ENCODE measurements at regions not wholly inside any gene's neighbourhood (a gene's known extent, or its start where the extent isn't known, plus 50 kb on each side); places are given as distances from the start of the nearest gene placed in this dataset.

DNA sequence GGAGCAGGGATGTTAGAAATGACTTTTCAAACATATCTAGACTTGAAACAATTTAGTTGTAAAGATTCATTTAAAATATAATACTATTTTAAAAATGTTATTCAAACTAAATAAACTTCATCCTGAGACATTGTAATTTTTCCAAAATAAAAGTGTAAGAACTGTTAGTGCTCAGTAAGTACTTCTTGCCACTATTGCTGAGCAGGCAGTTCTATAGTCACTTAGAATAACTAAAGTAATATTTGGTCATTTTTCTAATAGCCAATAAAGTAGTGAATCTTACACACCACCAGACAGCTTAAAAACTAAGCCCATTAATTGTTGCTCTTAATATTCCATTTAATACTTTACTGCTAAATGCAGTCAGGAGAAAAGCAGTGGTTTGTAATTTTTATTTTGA, 1120.0 kb upstream of the CDH10 start:
- no peak overlapping the region for H3K4me3 ChIP-seq (replicated peaks; ENCODE audit: low read depth, low read length)
- DNase-seq (ENCODE audit: extremely low read depth, low read depth): no peak
- no peak for TF ChIP-seq CTCF (IDR thresholded peaks at IDR 0.05; ENCODE audit: low read depth, low read length, missing control alignments)

DNA sequence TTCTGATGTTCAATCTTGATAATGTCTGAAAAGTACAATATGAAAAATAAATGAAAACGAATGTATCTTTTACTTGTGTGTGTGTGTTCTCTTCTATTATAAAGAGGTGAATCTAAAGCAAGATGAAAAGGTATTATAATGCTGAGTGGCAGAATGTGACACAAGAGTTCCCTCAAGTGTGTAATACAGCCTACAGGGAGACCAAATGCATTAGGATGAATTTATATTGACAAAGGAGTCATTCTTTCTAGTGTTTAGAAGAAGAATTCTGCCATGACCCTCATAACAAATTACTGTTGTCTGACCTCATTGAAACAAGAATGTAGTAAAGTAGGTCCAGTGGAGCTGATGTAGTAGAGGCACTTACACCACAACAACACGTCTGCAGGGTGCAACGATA, 1119.0 kb upstream of the CDH10 start:
- H3K4me3 ChIP-seq (replicated peaks; ENCODE audit: low read depth, low read length): no peak overlapping the region
- no peak for TF ChIP-seq CTCF (IDR thresholded peaks at IDR 0.05; ENCODE audit: low read depth, low read length, missing control alignments)
- DNase-seq (ENCODE audit: extremely low read depth, low read depth): no peak

DNA sequence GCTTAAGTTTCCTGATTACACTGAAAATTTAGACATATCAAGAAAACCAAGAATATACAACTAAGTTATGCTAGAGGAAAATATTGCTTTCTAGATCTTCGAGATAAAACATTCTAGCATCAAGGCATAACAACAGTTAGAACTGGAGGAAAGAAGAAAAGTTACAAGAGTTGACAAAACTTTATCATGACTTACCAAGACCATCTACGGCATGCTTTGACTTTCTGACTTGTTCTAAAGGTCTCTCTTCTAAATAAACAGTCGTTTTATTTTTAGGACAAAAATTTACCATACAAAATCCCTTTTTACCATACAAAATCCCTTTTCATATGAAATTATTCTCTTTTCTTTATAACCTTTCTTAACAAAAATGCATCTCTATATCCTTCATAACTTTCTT, 1110.1 kb upstream of the CDH10 start:
- no peak for TF ChIP-seq CTCF (IDR thresholded peaks at IDR 0.05; ENCODE audit: low read depth, low read length, missing control alignments)
- peak; percentile 0 for DNase-seq (ENCODE audit: extremely low read depth, low read depth)
- no peak overlapping the region for H3K4me3 ChIP-seq (replicated peaks; ENCODE audit: low read depth, low read length)

GRCh38 chr5:25744908-25745307, 1100.1 kb upstream of the CDH10 start:
- DNase-seq (ENCODE audit: extremely low read depth, low read depth): no peak
- H3K4me3 ChIP-seq (replicated peaks; ENCODE audit: low read depth, low read length): no peak overlapping the region
- no peak for TF ChIP-seq CTCF (IDR thresholded peaks at IDR 0.05; ENCODE audit: low read depth, low read length, missing control alignments)

- H3K4me3 ChIP-seq (replicated peaks; ENCODE audit: low read depth, low read length): no peak overlapping the region
- TF ChIP-seq CTCF (IDR thresholded peaks at IDR 0.05; ENCODE audit: low read depth, low read length, missing control alignments): no peak
- DNase-seq (ENCODE audit: extremely low read depth, low read depth): no peak
Measured at GRCh38 chr5:25716680-25717079, 1071.9 kb upstream of the CDH10 start.

DNA sequence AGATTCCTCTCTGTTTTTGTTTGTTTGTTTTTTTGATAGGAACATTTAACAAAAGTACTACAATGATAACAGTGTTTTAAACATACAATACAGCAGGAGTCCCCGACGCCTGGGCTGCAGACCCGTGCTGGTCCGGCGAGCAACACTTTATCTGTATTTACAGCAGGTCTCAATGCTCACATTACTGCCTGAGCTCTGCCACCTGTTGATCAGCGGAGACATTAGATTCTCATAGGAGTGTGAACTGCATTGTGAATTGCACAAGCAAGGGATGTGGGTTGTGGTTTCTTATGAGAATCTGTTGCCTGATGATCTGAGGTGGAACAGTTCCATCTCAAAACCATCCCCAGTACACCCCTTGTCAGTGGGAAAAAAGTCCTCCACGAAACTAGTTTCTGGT, 1068.5 kb upstream of the CDH10 start:
- DNase-seq (ENCODE audit: extremely low read depth, low read depth): no peak
- no peak overlapping the region for H3K4me3 ChIP-seq (replicated peaks; ENCODE audit: low read depth, low read length)
- no peak for TF ChIP-seq CTCF (IDR thresholded peaks at IDR 0.05; ENCODE audit: low read depth, low read length, missing control alignments)

GRCh38 chr5:25707093-25707492, 1062.3 kb upstream of the CDH10 start:
- DNase-seq (ENCODE audit: extremely low read depth, low read depth): no peak
- TF ChIP-seq CTCF (IDR thresholded peaks at IDR 0.05; ENCODE audit: low read depth, low read length, missing control alignments): no peak
- H3K4me3 ChIP-seq (replicated peaks; ENCODE audit: low read depth, low read length): no peak overlapping the region

Measured in HFF-Myc (cell line).